ENCODE measurements at regions not wholly inside any gene's neighbourhood (a gene's known extent, or its start where the extent isn't known, plus 50 kb on each side); places are given as distances from the start of the nearest gene placed in this dataset.

DNA sequence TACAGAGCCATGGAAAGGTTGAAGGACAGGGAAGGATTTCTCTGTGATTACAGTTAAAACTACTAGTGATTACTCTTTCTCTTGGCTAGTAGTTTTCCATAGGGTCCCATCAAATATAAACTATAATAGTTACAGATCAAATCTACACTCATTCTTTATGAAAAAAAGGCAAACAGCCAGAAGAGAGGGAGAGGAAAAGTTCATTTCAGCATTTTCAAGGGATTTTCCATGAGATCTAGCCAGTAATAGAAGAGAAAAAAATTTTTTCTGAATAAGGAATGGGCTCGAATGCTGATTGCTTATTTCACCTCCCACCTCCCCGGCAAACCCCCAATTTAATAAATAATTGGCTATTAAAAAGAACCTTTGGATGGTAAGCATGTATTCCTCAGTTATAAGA, 74.8 kb upstream of the BLID start:
- Histone ChIP-seq H3K9me3 (no peaks in the 10 kb centered on the region), H3K27ac (no peak overlapping the region), H3K36me3 (ENCODE audit: low read depth, missing control alignments) (no peaks in the 10 kb centered on the region), H3K4me3 (no peak overlapping the region), H3K4me1 (no peaks in the 10 kb centered on the region), H3K27me3 (no peaks in the 10 kb centered on the region)
- TF ChIP-seq POLR2A (IDR thresholded peaks at IDR 0.05), result no peak
- TF ChIP-seq, protein P1, sequence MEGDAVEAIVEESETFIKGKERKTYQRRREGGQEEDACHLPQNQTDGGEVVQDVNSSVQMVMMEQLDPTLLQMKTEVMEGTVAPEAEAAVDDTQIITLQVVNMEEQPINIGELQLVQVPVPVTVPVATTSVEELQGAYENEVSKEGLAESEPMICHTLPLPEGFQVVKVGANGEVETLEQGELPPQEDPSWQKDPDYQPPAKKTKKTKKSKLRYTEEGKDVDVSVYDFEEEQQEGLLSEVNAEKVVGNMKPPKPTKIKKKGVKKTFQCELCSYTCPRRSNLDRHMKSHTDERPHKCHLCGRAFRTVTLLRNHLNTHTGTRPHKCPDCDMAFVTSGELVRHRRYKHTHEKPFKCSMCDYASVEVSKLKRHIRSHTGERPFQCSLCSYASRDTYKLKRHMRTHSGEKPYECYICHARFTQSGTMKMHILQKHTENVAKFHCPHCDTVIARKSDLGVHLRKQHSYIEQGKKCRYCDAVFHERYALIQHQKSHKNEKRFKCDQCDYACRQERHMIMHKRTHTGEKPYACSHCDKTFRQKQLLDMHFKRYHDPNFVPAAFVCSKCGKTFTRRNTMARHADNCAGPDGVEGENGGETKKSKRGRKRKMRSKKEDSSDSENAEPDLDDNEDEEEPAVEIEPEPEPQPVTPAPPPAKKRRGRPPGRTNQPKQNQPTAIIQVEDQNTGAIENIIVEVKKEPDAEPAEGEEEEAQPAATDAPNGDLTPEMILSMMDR (IDR thresholded peaks at IDR 0.05), result no peak
- 76 to 90% methylated on average over 2 of the region's 2 CpGs for WGBS, 2 donors
- intact Hi-C loops (cut with DNase I; ENCODE audit: low total_unique reads), result no loop called here
- no peak for DNase-seq

DNA sequence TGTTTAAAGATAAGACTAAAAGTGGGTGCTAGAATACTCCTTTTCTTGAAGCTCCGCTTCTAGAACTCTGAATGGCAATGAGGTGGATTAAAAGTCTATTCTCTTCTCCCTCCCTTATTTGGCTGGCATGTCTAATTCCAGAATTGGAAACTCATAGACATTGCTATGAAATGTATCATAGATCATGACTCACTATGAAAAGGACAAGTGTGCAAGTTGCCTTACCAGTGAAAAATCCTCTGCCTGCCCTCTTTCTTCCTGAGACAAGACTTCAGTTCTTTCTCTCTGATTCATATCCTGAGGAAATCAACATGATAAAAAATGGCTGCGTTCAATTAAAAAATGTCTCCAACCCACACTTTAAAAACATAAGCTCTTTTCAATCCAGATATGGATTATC, 73.2 kb upstream of the BLID start:
- Histone ChIP-seq H3K27me3 (no peaks in the 10 kb centered on the region), H3K4me3 (no peak overlapping the region), H3K36me3 (ENCODE audit: low read depth, missing control alignments) (no peaks in the 10 kb centered on the region), H3K4me1 (no peaks in the 10 kb centered on the region), H3K27ac (no peak overlapping the region), H3K9me3 (no peaks in the 10 kb centered on the region)
- intact Hi-C loops (cut with DNase I; ENCODE audit: low total_unique reads), result no loop called here
- no peak for DNase-seq
- TF ChIP-seq, protein P1 (IDR thresholded peaks at IDR 0.05), result no peak
- no peak for TF ChIP-seq POLR2A (IDR thresholded peaks at IDR 0.05)
- WGBS, 2 donors, result 74 to 78% methylated on average over 2 of the region's 2 CpGs

DNA sequence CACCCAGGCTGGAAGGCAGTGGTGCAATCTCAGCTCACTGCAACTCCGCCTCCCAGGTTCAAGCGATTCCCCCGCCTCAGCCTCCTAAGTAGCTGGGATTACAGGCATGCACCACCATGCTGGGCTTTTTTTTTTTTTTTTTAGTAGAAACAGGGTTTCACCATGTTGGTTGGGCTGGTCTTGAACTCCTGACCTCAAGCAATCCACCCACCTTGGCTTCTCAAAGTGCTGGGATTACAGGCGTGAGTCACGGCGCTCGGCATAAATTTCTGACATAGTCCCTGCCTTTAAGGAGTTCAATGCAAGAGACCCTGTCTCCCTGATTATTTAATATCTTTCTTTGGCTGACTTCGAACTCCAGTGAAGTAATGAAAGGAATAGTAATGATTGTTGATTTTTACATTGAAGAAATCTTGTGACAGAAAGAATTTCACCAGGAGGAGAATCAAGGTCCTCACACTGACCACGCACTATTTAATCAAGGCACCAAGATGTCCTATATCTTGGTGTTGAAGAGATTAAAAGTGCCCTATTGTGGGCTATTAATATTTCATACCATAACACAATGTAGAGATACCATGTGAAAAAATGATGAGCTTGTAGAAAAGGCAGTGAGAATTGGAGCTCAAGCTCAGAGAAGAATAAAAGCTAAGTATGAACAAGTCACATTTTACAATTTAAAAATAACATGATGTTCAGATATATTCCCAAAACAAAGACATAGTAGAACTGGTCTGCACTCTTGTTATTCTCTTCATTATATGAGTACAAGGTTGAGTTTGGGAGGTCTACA, 71.6 kb upstream of the BLID start:
- Histone ChIP-seq H3K27ac (no peak overlapping the region), H3K4me3 (no peak overlapping the region), H3K27me3 (no peaks in the 10 kb centered on the region), H3K36me3 (ENCODE audit: low read depth, missing control alignments) (no peaks in the 10 kb centered on the region), H3K4me1 (no peaks in the 10 kb centered on the region), H3K9me3 (no peaks in the 10 kb centered on the region)
- intact Hi-C loops (cut with DNase I; ENCODE audit: low total_unique reads), result no loop called here
- DNase-seq, result no peak
- WGBS, 2 donors, result 96% methylated on average over 9 of the region's 9 CpGs
- no peak for TF ChIP-seq POLR2A (IDR thresholded peaks at IDR 0.05)
- TF ChIP-seq, protein P1 (IDR thresholded peaks at IDR 0.05), result no peak

- Histone ChIP-seq H3K4me3 (no peak overlapping the region), H3K27ac (no peak overlapping the region), H3K36me3 (ENCODE audit: low read depth, missing control alignments) (no peaks in the 10 kb centered on the region), H3K27me3 (no peaks in the 10 kb centered on the region), H3K4me1 (no peaks in the 10 kb centered on the region), H3K9me3 (no peaks in the 10 kb centered on the region)
- 91% methylated on average over 3 of the region's 3 CpGs for WGBS, 2 donors
- intact Hi-C loops (cut with DNase I; ENCODE audit: low total_unique reads), result no loop called here
- TF ChIP-seq, protein P1 (IDR thresholded peaks at IDR 0.05), result no peak
- TF ChIP-seq POLR2A (IDR thresholded peaks at IDR 0.05), result no peak
- no peak for DNase-seq
Measured at GRCh38 chr11:122186439-122187080, 70.5 kb upstream of the BLID start.

- no peaks in the 10 kb centered on the region for H3K36me3 ChIP-seq (ENCODE audit: low read depth, missing control alignments)
- H3K4me3 ChIP-seq, result no peak overlapping the region
- intact Hi-C loops (cut with DNase I; ENCODE audit: low total_unique reads), result no loop called here
- peaks cover 22% of the 10 kb centered on the region for H3K4me1 ChIP-seq
- no peaks in the 10 kb centered on the region for H3K9me3 ChIP-seq
- H3K27me3 ChIP-seq, result no peaks in the 10 kb centered on the region
- no peak for DNase-seq
- no peak overlapping the region for H3K27ac ChIP-seq
- no peak for TF ChIP-seq POLR2A (IDR thresholded peaks at IDR 0.05)
- TF ChIP-seq, protein P1 (IDR thresholded peaks at IDR 0.05), result no peak
Measured at GRCh38 chr11:122183933-122184332, 67.9 kb upstream of the BLID start.

Measured in testis (tissue), 2 donors.